Activated T-cell treated with anti-CD3 and anti-CD28 coated beads, Interleukin-2, amount 50 U/mL, for 72 hours (primary cell): ENCODE measurements at regions not wholly inside any gene's neighbourhood (a gene's known extent, or its start where the extent isn't known, plus 50 kb on each side); places are given as distances from the start of the nearest gene placed in this dataset.

Source experiments
- ATAC-seq, 2 donors: fragments of 150-1000 bp; cut with Tn5 transposase; replicated peaks in 1 of 2; 2 replicates each; pipeline ENCODE4 v1.10.0; 2021; ENCODE audit warnings: moderate library complexity in 2 of 2, mild to moderate bottlenecking in 1 of 2
- DNase-seq, 2 donors: peaks; one replicate each; pipeline ENCODE4 v3.0.0; 2021 to 2022; ENCODE audit warnings: mixed read lengths in 1 of 2
- H3K27ac Mint-ChIP-seq: one replicate; pipeline ENCODE4 v1.8.0; 2022; ENCODE audit warnings: mild to moderate bottlenecking, moderate library complexity, mixed read lengths
- H3K27me3 Mint-ChIP-seq: one replicate; pipeline ENCODE4 v1.8.0; 2022; ENCODE audit warnings: low read depth, mixed read lengths
- H3K36me3 Mint-ChIP-seq, 2 donors: one replicate each; pipeline ENCODE4 v1.8.0; 2022; ENCODE audit warnings: mixed read lengths in 2 of 2, mild to moderate bottlenecking in 1 of 2; ENCODE audit not compliant: insufficient read depth in 2 of 2
- H3K4me1 Mint-ChIP-seq: one replicate; pipeline ENCODE4 v1.8.0; 2022; ENCODE audit warnings: low read depth, mixed read lengths
- H3K4me3 Mint-ChIP-seq, 2 donors: one replicate each; pipeline ENCODE4 v1.8.0; 2022; ENCODE audit warnings: mild to moderate bottlenecking in 2 of 2, mixed read lengths in 2 of 2, moderate library complexity in 2 of 2
- H3K9me3 Mint-ChIP-seq, 2 donors: one replicate each; pipeline ENCODE4 v1.8.0; 2022; ENCODE audit warnings: mixed read lengths in 2 of 2

GRCh38 chr6:133004304-133004884 lies 190.0 kb downstream of the RPS12 start:
- Mint-ChIP-seq H3K36me3 (no peaks in the 10 kb centered on the region), H3K4me1 (no peaks in the 10 kb centered on the region), H3K27ac (no peak overlapping the region), H3K9me3 (peaks cover 0 to 1% of the 10 kb centered on the region in 2 donors), H3K4me3 (no peak overlapping the region), H3K27me3 (no peaks in the 10 kb centered on the region)
- ATAC-seq (no peak), DNase-seq (no peak)

GRCh38 chr6:133012774-133013173 lies 198.4 kb downstream of the RPS12 start:
- H3K36me3 Mint-ChIP-seq = no peaks in the 10 kb centered on the region

GRCh38 chr6:133016631-133017030 lies 202.3 kb downstream of the RPS12 start:
- no peak for ATAC-seq
- H3K4me3 Mint-ChIP-seq = no peak overlapping the region

More at GRCh38 chr6:133012774-133013173, 198.4 kb downstream of the RPS12 start:
- ATAC-seq = no peak
- Mint-ChIP-seq H3K4me3 (no peak overlapping the region), H3K27me3 (no peaks in the 10 kb centered on the region), H3K27ac (no peak overlapping the region), H3K4me1 (no peaks in the 10 kb centered on the region), H3K9me3 (peaks cover 0 to 2% of the 10 kb centered on the region in 2 donors)
- no peak for DNase-seq

GRCh38 chr6:133017581-133017980 lies 203.2 kb downstream of the RPS12 start:
- Mint-ChIP-seq H3K27me3 (no peaks in the 10 kb centered on the region), H3K4me3 (no peak overlapping the region), H3K27ac (no peak overlapping the region), H3K9me3 (peaks cover 2 to 3% of the 10 kb centered on the region in 2 donors), H3K36me3 (no peaks in the 10 kb centered on the region), H3K4me1 (no peaks in the 10 kb centered on the region)
- ATAC-seq (no peak), DNase-seq (no peak)

More at GRCh38 chr6:133016631-133017030, 202.3 kb downstream of the RPS12 start:
- no peak overlapping the region for H3K27ac Mint-ChIP-seq
- no peak for DNase-seq
- peaks cover 2 to 3% of the 10 kb centered on the region in 2 donors for H3K9me3 Mint-ChIP-seq
- no peaks in the 10 kb centered on the region for H3K27me3 Mint-ChIP-seq
- H3K36me3 Mint-ChIP-seq = no peaks in the 10 kb centered on the region
- no peaks in the 10 kb centered on the region for H3K4me1 Mint-ChIP-seq

GRCh38 chr6:133026705-133027104 lies 212.3 kb downstream of the RPS12 start:
- Mint-ChIP-seq H3K4me1 (no peaks in the 10 kb centered on the region), H3K27ac (no peak overlapping the region), H3K4me3 (no peak overlapping the region), H3K9me3 (peaks cover 0 to 3% of the 10 kb centered on the region in 2 donors), H3K27me3 (no peaks in the 10 kb centered on the region), H3K36me3 (peaks cover 0 to 6% of the 10 kb centered on the region in 2 donors)
- DNase-seq = no peak
- no peak for ATAC-seq

- Mint-ChIP-seq H3K4me3 (no peak overlapping the region), H3K27ac (no peak overlapping the region), H3K27me3 (no peaks in the 10 kb centered on the region), H3K4me1 (no peaks in the 10 kb centered on the region), H3K36me3 (no peaks in the 10 kb centered on the region), H3K9me3 (no peaks in the 10 kb centered on the region)
- no peak for DNase-seq
- peak in 1 of 2 donors; percentile 76 for ATAC-seq
Observed at GRCh38 chr6:133033263-133033662, 207.9 kb upstream of the EYA4 start.

- ATAC-seq = no peak
- no peaks in the 10 kb centered on the region for H3K9me3 Mint-ChIP-seq
Observed at GRCh38 chr6:133034509-133035206, 206.5 kb upstream of the EYA4 start.

GRCh38 chr6:133040094-133040802 lies 200.9 kb upstream of the EYA4 start:
- Mint-ChIP-seq H3K27me3 (no peaks in the 10 kb centered on the region), H3K4me3 (no peak overlapping the region), H3K27ac (no peak overlapping the region), H3K4me1 (no peaks in the 10 kb centered on the region), H3K36me3 (no peaks in the 10 kb centered on the region), H3K9me3 (no peaks in the 10 kb centered on the region)
- ATAC-seq (no peak), DNase-seq (no peak)

More at GRCh38 chr6:133034509-133035206, 206.5 kb upstream of the EYA4 start:
- Mint-ChIP-seq H3K27me3 (no peaks in the 10 kb centered on the region), H3K36me3 (no peaks in the 10 kb centered on the region), H3K4me3 (no peak overlapping the region), H3K27ac (no peak overlapping the region), H3K4me1 (no peaks in the 10 kb centered on the region)
- DNase-seq = no peak

- Mint-ChIP-seq H3K9me3 (no peaks in the 10 kb centered on the region), H3K27ac (no peak overlapping the region), H3K4me1 (no peaks in the 10 kb centered on the region), H3K27me3 (no peaks in the 10 kb centered on the region), H3K4me3 (no peak overlapping the region), H3K36me3 (no peaks in the 10 kb centered on the region)
- DNase-seq (no peak), ATAC-seq (no peak)
Observed at GRCh38 chr6:133040803-133041419, 200.2 kb upstream of the EYA4 start.

- H3K4me1 Mint-ChIP-seq = no peaks in the 10 kb centered on the region
- no peak overlapping the region for H3K4me3 Mint-ChIP-seq
- no peaks in the 10 kb centered on the region for H3K36me3 Mint-ChIP-seq
- H3K27ac Mint-ChIP-seq = no peak overlapping the region
- H3K27me3 Mint-ChIP-seq = no peaks in the 10 kb centered on the region
- DNase-seq (no peak), ATAC-seq (no peak)
- H3K9me3 Mint-ChIP-seq = peaks cover 0 to under 1% of the 10 kb centered on the region in 2 donors
Observed at GRCh38 chr6:133042550-133043120, 198.5 kb upstream of the EYA4 start.

- DNase-seq (no peak), ATAC-seq (no peak)
- Mint-ChIP-seq H3K27ac (no peak overlapping the region), H3K4me3 (no peak overlapping the region), H3K36me3 (no peaks in the 10 kb centered on the region), H3K27me3 (no peaks in the 10 kb centered on the region), H3K9me3 (peaks cover 0 to 2% of the 10 kb centered on the region in 2 donors), H3K4me1 (no peaks in the 10 kb centered on the region)
Observed at GRCh38 chr6:133046576-133046975, 194.6 kb upstream of the EYA4 start.

GRCh38 chr6:133047065-133047665 lies 194.0 kb upstream of the EYA4 start:
- Mint-ChIP-seq H3K4me1 (no peaks in the 10 kb centered on the region), H3K36me3 (no peaks in the 10 kb centered on the region), H3K27ac (no peak overlapping the region), H3K9me3 (peaks cover 0 to 2% of the 10 kb centered on the region in 2 donors), H3K4me3 (no peak overlapping the region), H3K27me3 (no peaks in the 10 kb centered on the region)
- ATAC-seq = no peak
- DNase-seq = no peak
